Vagina (tissue), 2 donors: ENCODE measurements at regions not wholly inside any gene's neighbourhood (a gene's known extent, or its start where the extent isn't known, plus 50 kb on each side); places are given as distances from the start of the nearest gene placed in this dataset.

Source experiments
- DNase-seq, 2 donors: peaks; one replicate each; pipeline ENCODE4 v3.0.0-alpha.2; 2017; ENCODE audit errors: extremely low spot score in 2 of 2
- H3K27ac ChIP-seq: fragments of 200-600 bp; sonication (generic); one replicate; pipeline ENCODE4 v1.5.1; 2019
- H3K27me3 ChIP-seq: fragments of 200-600 bp; sonication (generic); one replicate; pipeline ENCODE4 v1.5.1; 2019
- H3K36me3 ChIP-seq, 2 donors: fragments of 200-600 bp; sonication (generic); one replicate each; pipeline ENCODE4 v1.5.1; 2017 to 2019
- H3K4me1 ChIP-seq: fragments of 200-600 bp; sonication (generic); one replicate; pipeline ENCODE4 v1.5.1; 2019
- H3K4me3 ChIP-seq, 2 donors: fragments of 200-600 bp; sonication (generic); 1 replicate in 1 of 2; 2 replicates in 1 of 2; pipeline ENCODE4 v1.5.1; 2016 to 2019
- H3K9me3 ChIP-seq: fragments of 200-600 bp; sonication (generic); one replicate; pipeline ENCODE4 v1.5.1; 2019
- CTCF ChIP-seq, 3 experiments: fragments of 450-650 bp in 2 of 3; fragments of 200-600 bp in 1 of 3; sonication (generic) in 1 of 3; IDR thresholded peaks; one replicate each; pipeline ENCODE4 v1.5.1; 2017 to 2019; ENCODE audit warnings: antibody characterized with exemption in 3 of 3, mild to moderate bottlenecking in 2 of 3, moderate library complexity in 2 of 3
- POLR2A ChIP-seq, 2 donors: fragments of 450-650 bp; IDR thresholded peaks; one replicate each; pipeline ENCODE4 v1.6.1; 2017; ENCODE audit warnings: antibody characterized with exemption in 2 of 2, mild to moderate bottlenecking in 2 of 2, moderate library complexity in 2 of 2
- POLR2AphosphoS5 ChIP-seq, 2 donors: sonication (generic); formaldehyde crosslinking; IDR thresholded peaks; one replicate each; pipeline ENCODE4 v1.9.0; 2017; ENCODE audit warnings: antibody characterized with exemption in 2 of 2, mild to moderate bottlenecking in 2 of 2, low read depth in 1 of 2; ENCODE audit not compliant: insufficient read depth in 1 of 2
- intact Hi-C: fragments of 100-400 bp; cut with DNase I; formaldehyde crosslinking; loops from one replicate; pipeline ENCODE4 v1.15.1; 2023

- H3K36me3 ChIP-seq: no peaks in the 10 kb centered on the region
- no peak for TF ChIP-seq POLR2AphosphoS5 (IDR thresholded peaks at IDR 0.05; ENCODE audit: insufficient read depth in 1 of 2, low read depth in 1 of 2)
- TF ChIP-seq POLR2A (IDR thresholded peaks at IDR 0.05): no peak
- TF ChIP-seq CTCF (IDR thresholded peaks at IDR 0.05): no peak
- H3K4me3 ChIP-seq: no peak overlapping the region
- no peak overlapping the region for H3K27ac ChIP-seq
- no peaks in the 10 kb centered on the region for H3K27me3 ChIP-seq
- no peaks in the 10 kb centered on the region for H3K4me1 ChIP-seq
- intact Hi-C loops: no loop called here
- no peaks in the 10 kb centered on the region for H3K9me3 ChIP-seq
- no peak for DNase-seq
Observed at GRCh38 chr9:95801797-95802196, 73.7 kb upstream of the ERCC6L2 start.

- no peaks in the 10 kb centered on the region for H3K27me3 ChIP-seq
- DNase-seq: no peak
- intact Hi-C loops: no loop called here
- no peak overlapping the region for H3K4me3 ChIP-seq
- no peaks in the 10 kb centered on the region for H3K9me3 ChIP-seq
- H3K4me1 ChIP-seq: no peaks in the 10 kb centered on the region
- no peak overlapping the region for H3K27ac ChIP-seq
- no peak for TF ChIP-seq POLR2A (IDR thresholded peaks at IDR 0.05)
- TF ChIP-seq POLR2AphosphoS5 (IDR thresholded peaks at IDR 0.05; ENCODE audit: insufficient read depth in 1 of 2, low read depth in 1 of 2): no peak
- no peak for TF ChIP-seq CTCF (IDR thresholded peaks at IDR 0.05)
- no peaks in the 10 kb centered on the region for H3K36me3 ChIP-seq
Observed at GRCh38 chr9:95796029-95796428, 79.5 kb upstream of the ERCC6L2 start.

GRCh38 chr9:95793924-95794828 is 81.3 kb upstream of the ERCC6L2 start:
- TF ChIP-seq POLR2A (IDR thresholded peaks at IDR 0.05) (no peak), CTCF (IDR thresholded peaks at IDR 0.05) (no peak), POLR2AphosphoS5 (IDR thresholded peaks at IDR 0.05; ENCODE audit: insufficient read depth in 1 of 2, low read depth in 1 of 2) (peak; percentile 45 to 55)
- Histone ChIP-seq H3K27me3 (no peaks in the 10 kb centered on the region), H3K36me3 (no peaks in the 10 kb centered on the region), H3K4me3 (no peak overlapping the region), H3K4me1 (no peaks in the 10 kb centered on the region), H3K27ac (no peak overlapping the region), H3K9me3 (no peaks in the 10 kb centered on the region)
- intact Hi-C loops: no loop called here
- no peak for DNase-seq

GRCh38 chr9:95791695-95792094 is 83.8 kb upstream of the ERCC6L2 start:
- Histone ChIP-seq H3K9me3 (no peaks in the 10 kb centered on the region), H3K36me3 (no peaks in the 10 kb centered on the region), H3K4me3 (no peak overlapping the region), H3K27ac (no peak overlapping the region), H3K27me3 (no peaks in the 10 kb centered on the region), H3K4me1 (no peaks in the 10 kb centered on the region)
- intact Hi-C loops: no loop called here
- TF ChIP-seq POLR2A (IDR thresholded peaks at IDR 0.05) (no peak), CTCF (IDR thresholded peaks at IDR 0.05) (no peak), POLR2AphosphoS5 (IDR thresholded peaks at IDR 0.05; ENCODE audit: insufficient read depth in 1 of 2, low read depth in 1 of 2) (no peak)
- no peak for DNase-seq

- intact Hi-C loops: no loop called here
- no peak overlapping the region for H3K27ac ChIP-seq
- DNase-seq: no peak
- no peaks in the 10 kb centered on the region for H3K36me3 ChIP-seq
- no peak for TF ChIP-seq POLR2AphosphoS5 (IDR thresholded peaks at IDR 0.05; ENCODE audit: insufficient read depth in 1 of 2, low read depth in 1 of 2)
- TF ChIP-seq CTCF (IDR thresholded peaks at IDR 0.05): no peak
- no peak for TF ChIP-seq POLR2A (IDR thresholded peaks at IDR 0.05)
- H3K9me3 ChIP-seq: no peaks in the 10 kb centered on the region
- H3K4me1 ChIP-seq: no peaks in the 10 kb centered on the region
- no peaks in the 10 kb centered on the region for H3K27me3 ChIP-seq
- H3K4me3 ChIP-seq: no peak overlapping the region
Observed at GRCh38 chr9:95791286-95791685, 84.2 kb upstream of the ERCC6L2 start.
